Endothelial cell of umbilical vein (primary cell): ENCODE measurements at regions not wholly inside any gene's neighbourhood (a gene's known extent, or its start where the extent isn't known, plus 50 kb on each side); places are given as distances from the start of the nearest gene placed in this dataset.

ENCODE experiments used
- BruUV-seq: library from RNA; stranded (reverse); fragments of 400-500 nt; replicated peaks from 2 replicates; lab custom pipeline; 2021; lab: Mats Ljungman, UMichigan
- CTCF ChIA-PET: fragments of 300-600, 350-600 bp; sonication (Branson Sonifier 250); formaldehyde crosslinking; loops from one replicate; lab custom pipeline; 2021; ENCODE audit warnings: antibody characterized with exemption, inconsistent platforms; lab: Charles Lee
- POLR2A ChIA-PET: fragments of 300-600, 350-600 bp; sonication (Branson Sonifier 250); formaldehyde crosslinking; loops from one replicate; lab custom pipeline; 2021; ENCODE audit warnings: antibody characterized with exemption, inconsistent platforms; lab: Charles Lee
- DNase-seq: peaks from one replicate; pipeline ENCODE4 v3.0.0-alpha.2; 2011; ENCODE audit warnings: low read depth, low spot score
- FAIRE-seq: peaks from 2 replicates; lab custom pipeline; 2011; peaks lifted over from hg19 to GRCh38; lab: Jason Lieb, UNC
- H2AFZ ChIP-seq: 2 replicates; pipeline ENCODE4 v1.6.0; 2012; ENCODE audit warnings: low read depth, low read length, control low read depth, inconsistent platforms
- H3K27ac ChIP-seq: 2 replicates; pipeline ENCODE4 v1.5.1; 2011; ENCODE audit warnings: low read depth, mild to moderate bottlenecking, control low read depth, low read length, moderate library complexity; ENCODE audit not compliant: insufficient read depth
- H3K27me3 ChIP-seq, 2 experiments: 2 replicates each; pipeline versions ENCODE4 v1.6.0 to v1.6.1; 2011; ENCODE audit warnings: low read length in 2 of 2, mixed read lengths in 1 of 2; ENCODE audit not compliant: control insufficient read depth in 2 of 2, insufficient read depth in 2 of 2
- H3K36me3 ChIP-seq, 2 experiments: 2 replicates in 1 of 2; 3 replicates in 1 of 2; pipeline ENCODE4 v1.5.1; 2011; ENCODE audit warnings: low read length in 2 of 2, mild to moderate bottlenecking in 1 of 2, moderate library complexity in 1 of 2; ENCODE audit not compliant: control insufficient read depth in 2 of 2, insufficient read depth in 2 of 2; ENCODE audit errors: extremely low read depth in 1 of 2
- H3K4me1 ChIP-seq: 3 replicates; pipeline ENCODE4 v1.5.1; 2011; ENCODE audit warnings: mild to moderate bottlenecking, low read length; ENCODE audit not compliant: control insufficient read depth, insufficient read depth; ENCODE audit errors: extremely low read depth
- H3K4me2 ChIP-seq: 2 replicates; pipeline ENCODE4 v1.6.1; 2011; ENCODE audit warnings: low read length, control low read depth, mixed read lengths; ENCODE audit not compliant: insufficient read depth
- H3K4me3 ChIP-seq, 3 experiments: fragments of 200-600 bp in 1 of 3; sonication (generic), shearing (Covaris generic) in 1 of 3; replicated peaks in 1 of 3; 2 replicates each; pipeline ENCODE4 v1.5.1; 2011 to 2016; ENCODE audit warnings: control low read depth in 3 of 3, low read length in 3 of 3, mild to moderate bottlenecking in 2 of 3, inconsistent platforms in 1 of 3, low read depth in 1 of 3, moderate library complexity in 1 of 3; ENCODE audit not compliant: insufficient read depth in 1 of 3
- H3K79me2 ChIP-seq: 2 replicates; pipeline ENCODE4 v1.6.0; 2012; ENCODE audit warnings: low read length, inconsistent platforms; ENCODE audit not compliant: control insufficient read depth, insufficient read depth
- H3K9ac ChIP-seq: replicated peaks from 2 replicates; pipeline ENCODE3; 2011; ENCODE audit warnings: low read length, control low read depth; ENCODE audit not compliant: insufficient read depth; ENCODE audit errors: extremely low read depth
- H3K9me1 ChIP-seq: replicated peaks from 3 replicates; pipeline ENCODE4 v1.6.0; 2011; ENCODE audit warnings: mild to moderate bottlenecking, low read length; ENCODE audit not compliant: control insufficient read depth, insufficient read depth; ENCODE audit errors: extremely low read depth
- H3K9me3 ChIP-seq: replicated peaks from 2 replicates; pipeline ENCODE4 v1.5.1; 2012; ENCODE audit warnings: low read length, inconsistent platforms; ENCODE audit not compliant: control insufficient read depth, insufficient read depth
- H4K20me1 ChIP-seq: replicated peaks from 2 replicates; pipeline ENCODE3; 2011; ENCODE audit warnings: mild to moderate bottlenecking, low read length; ENCODE audit not compliant: control insufficient read depth, insufficient read depth; ENCODE audit errors: extremely low read depth
- CTCF ChIP-seq, 2 donors: IDR thresholded peaks; 1 replicate in 1 of 2; 2 replicates in 1 of 2; pipeline ENCODE4 v1.5.1; 2011; ENCODE audit warnings: low read length in 2 of 2, mild to moderate bottlenecking in 2 of 2, moderate library complexity in 2 of 2, control low read depth in 1 of 2, inconsistent platforms in 1 of 2, low read depth in 1 of 2; ENCODE audit not compliant: insufficient read depth in 1 of 2; ENCODE audit errors: extremely low read depth in 1 of 2
- EZH2 ChIP-seq: IDR thresholded peaks from 2 replicates; pipeline ENCODE4 v1.6.1; 2012; ENCODE audit warnings: borderline replicate concordance, low read depth, mild to moderate bottlenecking, moderate library complexity, low read length, inconsistent platforms; ENCODE audit not compliant: severe bottlenecking
- FOS ChIP-seq: IDR thresholded peaks from 2 replicates; pipeline ENCODE4 v1.6.1; 2011; ENCODE audit warnings: mild to moderate bottlenecking, low read length, moderate library complexity, borderline replicate concordance; ENCODE audit not compliant: insufficient read depth
- GATA2 ChIP-seq: IDR thresholded peaks from 2 replicates; pipeline ENCODE4 v1.7.0; 2011; ENCODE audit warnings: low read depth, mild to moderate bottlenecking, moderate library complexity, mixed read lengths, low read length; ENCODE audit not compliant: insufficient read length, insufficient read depth
- JUN ChIP-seq: IDR thresholded peaks from 2 replicates; pipeline ENCODE4 v1.6.1; 2011; ENCODE audit warnings: borderline replicate concordance, low read depth; ENCODE audit not compliant: insufficient read length, insufficient read depth
- MAX ChIP-seq: IDR thresholded peaks from 2 replicates; pipeline ENCODE4 v1.6.1; 2011; ENCODE audit not compliant: insufficient read depth, insufficient read length
- MYC ChIP-seq: IDR thresholded peaks from one replicate; pipeline ENCODE4 v1.6.1; 2011; ENCODE audit warnings: mild to moderate bottlenecking, low read depth, low read length
- POLR2A ChIP-seq: IDR thresholded peaks from 2 replicates; pipeline ENCODE4 v1.6.1; 2012; ENCODE audit warnings: low read depth, mild to moderate bottlenecking, control low read depth, low read length
- POLR2AphosphoS5 ChIP-seq: IDR thresholded peaks from 2 replicates; pipeline ENCODE4 v1.6.1; 2012; ENCODE audit warnings: low read depth, mild to moderate bottlenecking, control low read depth, low read length, moderate library complexity; ENCODE audit not compliant: insufficient read depth
- dilution Hi-C: fragments of 300-500 bp; cut with MboI; formaldehyde crosslinking; loops from one replicate; pipeline ENCODE4 v1.15.0; 2019; ENCODE audit warnings: low sequenced_read_pairs; ENCODE audit not compliant: extremely low pct_ligation_motif_present
- intact Hi-C: fragments of 100-400 bp; cut with micrococcal nuclease; formaldehyde crosslinking; loops from one replicate; pipeline ENCODE4 v1.10.0; 2022

GRCh38 chr20:47970282-47970903 is 185.1 kb upstream of the SULF2 start:
- CTCF ChIA-PET = no interaction called here
- POLR2A ChIA-PET = no interaction called here

More at GRCh38 chr20:47970282-47970903, 185.1 kb upstream of the SULF2 start:
- DNase-seq = no peak
- peaks cover 21% of the 10 kb centered on the region for H3K4me1 ChIP-seq
- H4K20me1 ChIP-seq = no peaks in the 10 kb centered on the region
- H3K36me3 ChIP-seq = no peaks in the 10 kb centered on the region
- H3K27ac ChIP-seq = no peak overlapping the region
- no peaks in the 10 kb centered on the region for H3K79me2 ChIP-seq
- H3K9me3 ChIP-seq = no peaks in the 10 kb centered on the region
- no peak overlapping the region for H2AFZ ChIP-seq
- H3K27me3 ChIP-seq = no peaks in the 10 kb centered on the region
- FAIRE-seq = no peak
- no peak overlapping the region for H3K4me2 ChIP-seq
- TF ChIP-seq FOS (no peak), EZH2 (no peak), MAX (no peak), POLR2A (no peak), CTCF (IDR thresholded peaks at IDR 0.05; ENCODE audit: extremely low read depth in 1 of 2, insufficient read depth in 1 of 2, low read depth in 1 of 2, low read length in 2 of 2) (no peak), JUN (no peak), MYC (no peak), GATA2 (no peak), POLR2AphosphoS5 (no peak)
- no TSS peak for BruUV-seq
- dilution Hi-C loops (no loop called here), intact Hi-C loops (loop anchor here (5.0 to 10.0 kb wide), 3 partner anchors 176 to 652 kb away; no protein-coding TSS in a partner anchor)
- H3K9me1 ChIP-seq = no peaks in the 10 kb centered on the region
- no peak overlapping the region for H3K9ac ChIP-seq
- H3K4me3 ChIP-seq = no peak overlapping the region
